ENCODE measurements at regions not wholly inside any gene's neighbourhood (a gene's known extent, or its start where the extent isn't known, plus 50 kb on each side); places are given as distances from the start of the nearest gene placed in this dataset.

DNA sequence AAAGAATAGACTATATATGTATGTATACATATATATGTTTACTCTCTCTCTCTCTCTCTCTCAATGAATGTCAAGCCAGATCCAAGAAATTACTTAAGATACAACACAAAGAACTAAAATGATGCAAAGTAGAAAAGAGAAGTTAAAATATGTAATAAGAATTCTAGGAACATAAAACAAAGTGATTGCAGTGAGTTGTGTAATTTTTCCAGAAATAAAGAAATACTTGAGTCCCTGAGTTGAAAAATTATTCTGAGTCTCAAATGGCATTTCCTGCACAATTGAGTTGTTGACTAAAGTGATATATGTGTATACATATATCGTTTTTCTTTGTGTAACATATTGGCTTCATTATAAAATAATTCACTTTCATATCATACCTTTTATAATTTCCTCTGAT lies 262.4 kb downstream of the INSIG2 start:
- H3K27ac Mint-ChIP-seq: no peak overlapping the region
- DNase-seq (no peak), ATAC-seq (no peak)

DNA sequence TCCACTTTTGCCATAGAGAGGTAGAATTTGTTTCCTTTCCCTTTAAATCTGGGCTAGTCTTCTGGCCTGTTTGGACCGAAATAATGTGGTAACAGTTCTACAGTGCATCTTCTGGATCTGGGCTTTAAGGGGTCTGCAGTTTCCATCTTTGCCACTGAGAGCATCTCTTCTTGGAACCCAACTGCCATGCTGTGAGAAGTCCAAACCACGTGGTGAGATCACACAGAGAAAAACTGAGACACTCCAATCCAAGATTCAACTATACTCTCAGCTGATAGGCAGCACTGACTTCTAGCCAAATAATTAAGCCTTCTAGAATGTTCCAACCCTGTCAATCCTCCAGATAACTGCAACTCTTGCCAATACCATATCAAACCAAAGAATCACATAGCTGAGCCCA lies 261.1 kb downstream of the INSIG2 start:
- no peak for DNase-seq
- no peak overlapping the region for H3K27ac Mint-ChIP-seq

More for the DNA sequence above, 262.4 kb downstream of the INSIG2 start:
- ChIA-PET CTCF (interaction anchor here (1.1 kb wide), 1 partner anchor 38 kb away, joined by 3 read pairs; no protein-coding TSS in a partner anchor), POLR2A (no interaction called here)
- no peaks in the 10 kb centered on the region for H3K4me1 Mint-ChIP-seq
- no peaks in the 10 kb centered on the region for H3K9me3 Mint-ChIP-seq (ENCODE audit: low read depth)
- H3K27me3 Mint-ChIP-seq: peaks cover 12% of the 10 kb centered on the region
- intact Hi-C loops (cut with DNase I, micrococcal nuclease): no loop called here
- no peaks in the 10 kb centered on the region for H3K36me3 Mint-ChIP-seq (ENCODE audit: low read depth)
- H3K4me3 Mint-ChIP-seq: no peak overlapping the region

DNA sequence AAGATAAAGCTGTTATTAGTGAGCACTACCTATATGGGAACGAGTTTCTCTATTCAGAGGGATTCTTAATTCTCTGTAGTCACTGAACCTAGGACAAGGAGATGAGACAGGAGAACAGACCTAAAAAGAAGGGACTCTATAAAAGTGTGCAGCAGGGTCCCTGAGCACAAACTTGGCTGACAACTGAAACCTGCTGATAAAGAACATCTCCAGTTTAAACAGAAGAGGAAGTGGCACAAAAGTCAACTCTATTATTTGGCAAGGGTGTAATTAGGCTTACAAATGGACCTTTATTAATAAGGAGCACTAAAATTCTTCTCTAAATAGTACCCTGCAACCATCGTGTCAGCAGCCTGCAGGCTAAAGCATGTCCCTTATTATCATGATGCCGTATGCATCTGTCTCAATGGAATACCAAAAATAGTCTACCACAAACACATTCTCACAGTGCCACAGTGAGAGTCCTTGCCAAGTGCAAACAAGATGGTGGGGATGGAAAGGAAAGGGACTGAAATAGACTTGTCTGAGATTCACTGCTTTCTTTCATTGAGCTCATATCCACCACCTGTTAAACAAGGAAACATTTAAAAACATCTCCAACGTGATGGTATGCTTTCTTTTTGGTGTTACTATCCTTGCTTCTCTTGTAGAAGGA lies 260.2 kb downstream of the INSIG2 start:
- no peaks in the 10 kb centered on the region for H3K9me3 Mint-ChIP-seq (ENCODE audit: low read depth)
- DNase-seq: no peak
- H3K4me1 Mint-ChIP-seq: no peaks in the 10 kb centered on the region
- POLR2A ChIA-PET: no interaction called here
- intact Hi-C loops (cut with DNase I, micrococcal nuclease): no loop called here
- ATAC-seq: no peak
- H3K4me3 Mint-ChIP-seq: no peak overlapping the region
- H3K27ac Mint-ChIP-seq: no peak overlapping the region
- peaks cover 13% of the 10 kb centered on the region for H3K27me3 Mint-ChIP-seq
- CTCF ChIA-PET: interaction anchor here (1.0 kb wide), 1 partner anchor 24 kb away, joined by 3 read pairs; no protein-coding TSS in a partner anchor
- H3K36me3 Mint-ChIP-seq (ENCODE audit: low read depth): no peaks in the 10 kb centered on the region

More for the DNA sequence above, 261.1 kb downstream of the INSIG2 start:
- Mint-ChIP-seq H3K4me1 (no peaks in the 10 kb centered on the region), H3K9me3 (ENCODE audit: low read depth) (no peaks in the 10 kb centered on the region), H3K27me3 (peaks cover 13% of the 10 kb centered on the region), H3K36me3 (ENCODE audit: low read depth) (no peaks in the 10 kb centered on the region), H3K4me3 (no peak overlapping the region)
- intact Hi-C loops (cut with DNase I, micrococcal nuclease): no loop called here
- POLR2A ChIA-PET: no interaction called here
- CTCF ChIA-PET: interaction anchor here (1.0 kb wide), 1 partner anchor 25 kb away, joined by 3 read pairs; no protein-coding TSS in a partner anchor
- ATAC-seq: no peak

DNA sequence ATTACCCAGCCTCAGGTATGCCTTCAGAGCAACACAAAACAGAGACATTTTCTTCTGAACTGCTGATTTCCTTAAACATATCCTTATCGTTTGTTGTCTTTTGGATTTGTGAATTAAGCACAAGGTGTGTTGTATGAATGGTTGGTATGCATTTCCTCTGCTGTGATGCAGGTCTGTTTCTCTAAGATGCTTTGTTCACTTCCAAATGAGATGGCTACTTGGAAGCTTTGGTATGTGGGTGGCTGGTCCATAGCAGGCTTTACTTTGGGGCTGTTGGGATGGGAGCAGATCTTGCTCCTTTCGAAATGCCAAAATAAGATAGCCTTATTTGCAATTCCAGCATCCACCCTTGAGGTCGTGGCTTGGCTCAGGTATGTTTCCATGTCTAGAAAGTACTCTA lies 257.2 kb downstream of the INSIG2 start:
- no peak for DNase-seq
- Mint-ChIP-seq H3K4me1 (no peaks in the 10 kb centered on the region), H3K27ac (no peak overlapping the region), H3K27me3 (peaks cover 10% of the 10 kb centered on the region), H3K4me3 (no peak overlapping the region), H3K9me3 (ENCODE audit: low read depth) (peaks cover 3% of the 10 kb centered on the region), H3K36me3 (ENCODE audit: low read depth) (no peaks in the 10 kb centered on the region)
- POLR2A ChIA-PET: no interaction called here
- no peak for ATAC-seq
- intact Hi-C loops (cut with DNase I, micrococcal nuclease): no loop called here
- CTCF ChIA-PET: no interaction called here

DNA sequence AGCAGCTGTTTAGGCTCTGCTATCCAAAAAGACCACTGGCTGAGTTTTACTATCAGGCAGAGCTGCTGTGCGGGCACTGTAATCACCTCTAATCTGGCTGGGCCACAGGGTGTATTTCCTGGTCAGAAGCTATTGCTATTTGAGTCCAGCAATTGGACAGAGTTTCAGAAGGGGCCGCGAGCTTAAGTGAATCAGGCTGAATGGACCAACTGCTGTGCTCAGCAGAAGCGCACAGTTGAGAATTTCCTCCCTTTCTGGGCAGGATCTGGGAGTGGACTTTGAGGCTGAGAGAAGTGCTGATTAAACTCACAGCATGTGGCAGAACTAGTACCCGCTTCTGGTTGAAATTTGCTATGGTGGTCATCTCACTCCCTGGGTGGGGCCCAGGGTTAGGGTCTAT lies 251.8 kb downstream of the INSIG2 start:
- no peak for ATAC-seq
- no peaks in the 10 kb centered on the region for H3K4me1 Mint-ChIP-seq
- no peak for DNase-seq
- H3K36me3 Mint-ChIP-seq (ENCODE audit: low read depth): no peaks in the 10 kb centered on the region
- H3K4me3 Mint-ChIP-seq: no peak overlapping the region
- intact Hi-C loops (cut with DNase I, micrococcal nuclease): no loop called here
- ChIA-PET CTCF (no interaction called here), POLR2A (no interaction called here)
- H3K27me3 Mint-ChIP-seq: peaks cover 16% of the 10 kb centered on the region
- H3K9me3 Mint-ChIP-seq (ENCODE audit: low read depth): peaks cover 18% of the 10 kb centered on the region
- no peak overlapping the region for H3K27ac Mint-ChIP-seq

DNA sequence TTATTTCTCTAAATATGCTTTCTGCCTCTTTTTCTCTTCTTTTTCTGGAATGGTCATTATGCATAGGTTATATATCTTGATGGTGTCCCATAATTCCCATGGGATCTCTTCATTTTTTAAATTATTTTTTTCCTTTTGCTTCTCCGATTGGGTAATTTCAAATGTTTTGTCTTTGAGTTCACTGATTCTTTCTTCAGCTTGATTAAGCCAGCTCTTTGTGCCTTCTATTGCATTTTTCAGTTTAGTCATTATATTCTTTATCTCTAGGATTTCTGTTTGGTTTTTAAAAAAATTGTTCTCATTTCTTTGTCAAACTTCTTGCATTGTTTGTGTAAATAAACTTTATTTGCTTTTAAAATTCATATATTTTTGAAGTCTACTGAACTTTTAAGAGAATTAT lies 251.1 kb downstream of the INSIG2 start:
- no peaks in the 10 kb centered on the region for H3K4me1 Mint-ChIP-seq
- DNase-seq (no peak), ATAC-seq (no peak)
- no peaks in the 10 kb centered on the region for H3K36me3 Mint-ChIP-seq (ENCODE audit: low read depth)
- peaks cover 15% of the 10 kb centered on the region for H3K27me3 Mint-ChIP-seq
- H3K9me3 Mint-ChIP-seq (ENCODE audit: low read depth): peaks cover 18% of the 10 kb centered on the region
- intact Hi-C loops (cut with DNase I, micrococcal nuclease): no loop called here
- ChIA-PET CTCF (no interaction called here), POLR2A (interaction anchor here (0.6 kb wide), 1 partner anchor 506 kb away, joined by 5 read pairs; no protein-coding TSS in a partner anchor)
- H3K27ac Mint-ChIP-seq: no peak overlapping the region
- H3K4me3 Mint-ChIP-seq: no peak overlapping the region

DNA sequence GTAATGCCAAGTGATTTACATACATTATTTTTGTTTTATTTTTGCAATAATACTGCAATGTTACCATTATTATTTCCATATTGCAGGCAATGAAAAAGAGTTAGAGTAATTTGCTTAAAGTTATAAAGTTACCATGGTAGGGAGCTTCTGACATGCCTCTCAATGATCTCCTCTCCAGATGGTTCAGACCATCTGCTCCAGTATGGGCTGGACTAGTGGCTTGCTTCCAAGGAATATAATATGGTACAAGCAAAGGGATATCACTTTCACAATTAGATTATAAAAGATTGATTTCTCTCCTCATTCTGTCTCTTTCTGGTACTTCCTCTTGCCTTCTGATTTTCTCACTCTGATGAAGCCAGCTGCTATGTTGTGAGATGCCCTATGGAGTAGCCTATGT lies 245.4 kb downstream of the INSIG2 start:
- no peaks in the 10 kb centered on the region for H3K4me1 Mint-ChIP-seq
- POLR2A ChIA-PET: no interaction called here
- H3K4me3 Mint-ChIP-seq: no peak overlapping the region
- H3K27ac Mint-ChIP-seq: no peak overlapping the region
- DNase-seq (no peak), ATAC-seq (no peak)
- peaks cover 27% of the 10 kb centered on the region for H3K27me3 Mint-ChIP-seq
- CTCF ChIA-PET: interaction anchor here (1.1 to 1.2 kb wide), 2 partner anchors 15 to 287 kb away, joined by 3 read pairs; no protein-coding TSS in a partner anchor
- H3K36me3 Mint-ChIP-seq (ENCODE audit: low read depth): no peaks in the 10 kb centered on the region
- intact Hi-C loops (cut with DNase I, micrococcal nuclease): no loop called here
- H3K9me3 Mint-ChIP-seq (ENCODE audit: low read depth): peaks cover 8% of the 10 kb centered on the region

DNA sequence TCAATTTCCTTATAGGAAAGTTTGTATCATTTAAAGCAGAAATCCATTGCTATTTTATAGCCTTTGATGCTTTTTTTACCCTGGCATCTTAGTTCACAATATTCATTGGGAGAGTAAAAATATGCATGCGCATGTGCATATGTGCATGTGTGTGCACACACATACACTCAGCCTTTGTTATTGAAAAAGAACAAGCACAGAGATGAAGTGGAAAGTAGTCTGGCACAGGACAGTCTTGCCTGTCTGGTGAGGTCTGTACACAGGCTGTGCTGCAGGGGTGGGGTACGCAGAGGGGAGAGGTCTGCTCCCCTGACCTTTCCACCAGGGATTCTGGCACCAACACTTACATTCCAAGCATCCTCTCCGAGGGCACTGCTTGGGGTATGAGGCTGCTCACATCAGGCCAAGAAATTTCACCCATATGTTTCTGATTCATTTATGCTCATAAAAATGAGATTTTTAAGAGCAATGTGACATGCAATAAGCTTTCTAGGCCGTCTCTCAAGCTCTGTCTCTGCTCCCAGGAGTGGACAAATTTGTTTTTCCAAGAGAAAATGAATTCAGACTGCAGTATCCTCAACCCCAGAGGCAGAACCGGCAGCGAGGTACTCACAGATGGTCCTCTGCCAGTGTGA lies 237.2 kb downstream of the INSIG2 start:
- DNase-seq (no peak), ATAC-seq (no peak)
- peaks cover 14% of the 10 kb centered on the region for H3K27me3 Mint-ChIP-seq
- H3K4me1 Mint-ChIP-seq: no peaks in the 10 kb centered on the region
- H3K36me3 Mint-ChIP-seq (ENCODE audit: low read depth): no peaks in the 10 kb centered on the region
- intact Hi-C loops (cut with DNase I, micrococcal nuclease): no loop called here
- H3K4me3 Mint-ChIP-seq: no peak overlapping the region
- H3K9me3 Mint-ChIP-seq (ENCODE audit: low read depth): no peaks in the 10 kb centered on the region
- no peak overlapping the region for H3K27ac Mint-ChIP-seq
- CTCF ChIA-PET: no interaction called here
- POLR2A ChIA-PET: no interaction called here

DNA sequence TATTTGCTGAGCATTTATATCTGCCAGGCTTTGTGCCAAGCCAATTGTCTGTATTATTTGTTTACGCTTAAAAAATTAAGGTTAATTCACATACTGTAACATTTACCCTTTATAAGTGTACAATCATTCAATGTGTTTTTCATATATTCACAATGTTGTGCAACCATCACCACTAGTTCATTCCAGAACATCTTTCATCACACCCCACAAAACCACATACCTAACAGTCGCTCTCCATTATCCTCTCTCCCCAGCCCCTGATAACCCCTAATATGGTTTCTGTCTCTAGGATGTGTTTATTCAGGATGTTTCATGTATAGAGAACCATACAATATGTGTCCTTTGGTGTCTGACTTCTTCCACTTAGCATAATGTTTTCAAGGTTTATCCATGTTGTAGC lies 234.1 kb downstream of the INSIG2 start:
- POLR2A ChIA-PET: no interaction called here
- ATAC-seq: no peak

DNA sequence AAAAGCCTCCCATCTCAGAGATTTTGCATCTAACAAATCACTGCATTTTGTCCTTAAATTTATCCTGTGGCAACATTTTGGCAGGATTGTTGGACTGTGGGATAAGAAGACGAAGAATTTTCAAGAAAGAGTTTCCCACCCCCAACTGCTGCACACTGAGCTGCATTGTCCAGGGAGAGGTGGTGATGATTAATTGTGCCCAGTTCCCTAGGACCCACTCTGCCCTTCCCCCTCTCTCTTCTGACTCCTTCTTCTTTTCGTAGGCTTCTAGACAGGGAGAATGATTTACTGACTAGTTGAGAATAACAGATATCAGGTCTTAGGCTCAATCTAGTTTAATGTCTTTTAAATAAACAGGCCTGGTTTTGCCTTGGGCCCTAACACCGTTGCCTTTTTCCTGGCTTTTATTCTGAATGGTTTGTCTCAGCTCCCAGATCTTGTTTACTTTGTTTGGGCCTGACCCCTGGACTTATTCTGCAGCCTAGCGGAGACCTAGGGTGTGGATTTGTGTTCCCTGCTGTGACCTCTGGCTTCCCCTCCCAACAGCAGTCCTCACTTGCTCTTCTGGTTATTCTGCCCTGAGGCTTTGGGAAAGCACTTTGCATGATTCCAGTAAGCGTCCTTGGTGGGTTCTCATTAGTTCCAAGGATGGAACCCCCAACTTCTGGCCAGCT lies 233.3 kb downstream of the INSIG2 start:
- Mint-ChIP-seq H3K4me1 (no peaks in the 10 kb centered on the region), H3K36me3 (ENCODE audit: low read depth) (no peaks in the 10 kb centered on the region), H3K4me3 (no peak overlapping the region), H3K27ac (no peak overlapping the region), H3K27me3 (peaks cover 12% of the 10 kb centered on the region), H3K9me3 (ENCODE audit: low read depth) (no peaks in the 10 kb centered on the region)
- no peak for DNase-seq
- ATAC-seq: no peak
- ChIA-PET CTCF (interaction anchor here (0.6 kb wide), 1 partner anchor 98 kb away, joined by 3 read pairs; no protein-coding TSS in a partner anchor), POLR2A (no interaction called here)
- intact Hi-C loops (cut with DNase I, micrococcal nuclease): no loop called here

More for the DNA sequence above, 234.1 kb downstream of the INSIG2 start:
- no peaks in the 10 kb centered on the region for H3K9me3 Mint-ChIP-seq (ENCODE audit: low read depth)
- no peaks in the 10 kb centered on the region for H3K4me1 Mint-ChIP-seq
- no peak overlapping the region for H3K27ac Mint-ChIP-seq
- intact Hi-C loops (cut with DNase I, micrococcal nuclease): no loop called here
- peaks cover 12% of the 10 kb centered on the region for H3K27me3 Mint-ChIP-seq
- H3K4me3 Mint-ChIP-seq: no peak overlapping the region
- CTCF ChIA-PET: no interaction called here
- H3K36me3 Mint-ChIP-seq (ENCODE audit: low read depth): no peaks in the 10 kb centered on the region
- DNase-seq: no peak

DNA sequence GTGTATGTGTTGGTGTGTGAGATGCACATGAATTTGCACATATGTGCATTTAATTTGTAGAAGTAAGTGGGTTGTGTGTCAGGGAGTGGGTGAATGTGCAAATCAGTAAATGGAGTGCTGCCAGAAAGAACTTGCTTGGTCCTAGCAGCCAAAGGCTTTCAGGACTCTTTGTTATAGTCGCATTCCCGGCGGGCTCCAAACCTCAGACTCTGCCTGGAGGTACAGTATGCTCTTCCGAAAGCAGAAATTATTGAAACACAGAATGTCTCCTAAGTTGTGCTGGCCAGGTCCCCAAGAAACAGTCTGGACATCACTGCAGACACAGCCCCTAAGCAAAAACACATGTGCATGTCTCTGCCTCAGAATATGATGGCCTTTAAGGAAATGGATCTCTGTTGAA lies 232.4 kb downstream of the INSIG2 start:
- ATAC-seq: no peak
- ChIA-PET CTCF (no interaction called here), POLR2A (no interaction called here)
- Mint-ChIP-seq H3K36me3 (ENCODE audit: low read depth) (no peaks in the 10 kb centered on the region), H3K4me3 (no peak overlapping the region), H3K9me3 (ENCODE audit: low read depth) (no peaks in the 10 kb centered on the region), H3K27me3 (peaks cover 12% of the 10 kb centered on the region), H3K4me1 (no peaks in the 10 kb centered on the region), H3K27ac (no peak overlapping the region)
- no peak for DNase-seq
- intact Hi-C loops (cut with DNase I, micrococcal nuclease): no loop called here

DNA sequence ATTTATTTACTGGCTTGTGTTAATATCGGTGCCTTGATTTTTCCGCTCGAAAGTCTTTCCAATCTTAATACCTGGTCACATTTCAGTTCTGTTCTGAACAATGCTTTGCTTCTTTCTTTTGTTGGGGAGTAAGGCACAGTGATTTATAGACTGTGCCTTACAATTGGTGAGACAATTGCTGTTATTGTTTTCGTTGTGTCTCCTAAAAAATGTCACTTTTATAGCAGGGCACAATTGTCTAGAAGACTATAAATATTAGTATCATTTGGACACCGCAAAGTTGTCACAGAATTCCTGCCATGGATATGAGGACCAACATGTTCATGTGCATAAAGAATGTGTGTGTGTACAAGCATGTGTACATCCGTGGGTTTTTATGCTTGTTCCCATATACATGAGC lies 231.9 kb downstream of the INSIG2 start:
- H3K27ac Mint-ChIP-seq: no peak overlapping the region
- CTCF ChIA-PET: no interaction called here
- no peak for DNase-seq
- H3K9me3 Mint-ChIP-seq (ENCODE audit: low read depth): no peaks in the 10 kb centered on the region
- no peak overlapping the region for H3K4me3 Mint-ChIP-seq
- no peaks in the 10 kb centered on the region for H3K4me1 Mint-ChIP-seq
- intact Hi-C loops (cut with DNase I, micrococcal nuclease): no loop called here
- no peak for ATAC-seq
- peaks cover 12% of the 10 kb centered on the region for H3K27me3 Mint-ChIP-seq
- H3K36me3 Mint-ChIP-seq (ENCODE audit: low read depth): no peaks in the 10 kb centered on the region
- POLR2A ChIA-PET: no interaction called here

Measured in activated CD4-positive, alpha-beta T cell treated with anti-CD3 and anti-CD28 coated beads for 36 hours (primary cell).